K562 (cell line): ENCODE measurements at regions not wholly inside any gene's neighbourhood (a gene's known extent, or its start where the extent isn't known, plus 50 kb on each side); places are given as distances from the start of the nearest gene placed in this dataset.

Experiments
- ATAC-seq: fragments of 200-7000 bp; cut with Tn5 transposase; 3 replicates; pipeline ENCODE4 v1.9.1; 2020; ENCODE audit warnings: moderate library complexity
- BruUV-seq: library from RNA; stranded (reverse); fragments of 400-500 nt; replicated peaks from 2 replicates; lab custom pipeline; 2021; lab: Mats Ljungman, UMichigan
- CTCF ChIA-PET: fragments of 300-600 bp; formaldehyde crosslinking; extraction: SDS; loops from one replicate; lab custom pipeline; 2021; ENCODE audit warnings: low intra/inter-chr PET ratio; lab: Yijun Ruan, JAX
- POLR2A ChIA-PET: fragments of 300-600, 350-650 bp; sonication (Branson Sonifier 250); formaldehyde crosslinking; extraction: SDS; loops from one replicate; lab custom pipeline; 2021; ENCODE audit warnings: antibody characterized with exemption, inconsistent platforms; lab: Yijun Ruan, JAX
- DNase-seq, 4 experiments: peaks; one replicate each; pipeline versions ENCODE4 v3.0.0 to v3.0.0-alpha.2; 2011 to 2018; ENCODE audit warnings: low spot score in 3 of 4, mixed read lengths in 3 of 4; ENCODE audit errors: extremely low read depth in 1 of 4
- FAIRE-seq: peaks from 2 replicates; lab custom pipeline; 2011; peaks lifted over from hg19 to GRCh38; lab: Jason Lieb, UNC
- H2AFZ ChIP-seq: 2 replicates; pipeline ENCODE4 v1.6.0; 2011; ENCODE audit warnings: low read depth, low read length, control low read depth, inconsistent platforms
- H3K27ac ChIP-seq: fragments of 200-600 bp; 3 replicates; pipeline ENCODE4 v1.8.0; 2011; ENCODE audit warnings: low read depth, mild to moderate bottlenecking, control low read depth, inconsistent platforms, low read length, moderate library complexity, mixed read lengths; ENCODE audit errors: extremely low read depth
- H3K27me3 ChIP-seq, 2 experiments: fragments of 300-600 bp in 1 of 2; 2 replicates in 1 of 2; 3 replicates in 1 of 2; pipeline versions ENCODE4 v1.6.0 to v1.8.0; 2011; ENCODE audit warnings: inconsistent platforms in 2 of 2, low read length in 2 of 2, mild to moderate bottlenecking in 1 of 2, mixed read lengths in 1 of 2, moderate library complexity in 1 of 2; ENCODE audit not compliant: control insufficient read depth in 2 of 2, insufficient read depth in 2 of 2
- H3K36me3 ChIP-seq: fragments of 300-600 bp; 3 replicates; pipeline ENCODE4 v1.8.0; 2011; ENCODE audit warnings: mild to moderate bottlenecking, low read length, inconsistent platforms; ENCODE audit not compliant: control insufficient read depth, insufficient read depth
- H3K4me1 ChIP-seq, 2 experiments: fragments of 200-600 bp in 1 of 2; replicated peaks in 1 of 2; 2 replicates in 1 of 2; 3 replicates in 1 of 2; pipeline versions ENCODE4 v1.5.1 to v1.8.0; 2011; ENCODE audit warnings: inconsistent platforms in 2 of 2, low read length in 2 of 2, mild to moderate bottlenecking in 1 of 2, mixed read lengths in 1 of 2, moderate library complexity in 1 of 2; ENCODE audit not compliant: control insufficient read depth in 2 of 2, insufficient read depth in 2 of 2
- H3K4me2 ChIP-seq: 2 replicates; pipeline ENCODE4 v1.6.1; 2011; ENCODE audit warnings: low read length, control low read depth, inconsistent platforms, mixed read lengths; ENCODE audit not compliant: insufficient read depth
- H3K4me3 ChIP-seq: fragments of 200-600 bp; sonication (generic), shearing (Covaris generic); 2 replicates; pipeline ENCODE4 v1.5.1; 2016; ENCODE audit warnings: control low read depth, inconsistent platforms
- H3K79me2 ChIP-seq: fragments of 200-600 bp; 3 replicates; pipeline ENCODE4 v1.8.0; 2011; ENCODE audit warnings: low read length, inconsistent platforms; ENCODE audit not compliant: control insufficient read depth, insufficient read depth
- H3K9ac ChIP-seq, 2 experiments: 2 replicates each; pipeline versions ENCODE4 v1.6.0 to v1.6.1; 2011; ENCODE audit warnings: low read depth in 2 of 2, low read length in 2 of 2, control low read depth in 1 of 2, inconsistent platforms in 1 of 2, mild to moderate bottlenecking in 1 of 2, mixed read lengths in 1 of 2; ENCODE audit not compliant: insufficient read depth in 1 of 2
- H3K9me1 ChIP-seq: one replicate; pipeline ENCODE4 v1.6.0; 2011; ENCODE audit warnings: inconsistent platforms, mild to moderate bottlenecking, low read length, moderate library complexity; ENCODE audit not compliant: control insufficient read depth, insufficient read depth
- H3K9me3 ChIP-seq: replicated peaks from 2 replicates; pipeline ENCODE4 v1.5.1; 2011; ENCODE audit warnings: low read depth, low read length, inconsistent platforms; ENCODE audit not compliant: control insufficient read depth, insufficient read depth
- H4K20me1 ChIP-seq: replicated peaks from 2 replicates; pipeline ENCODE4 v1.6.1; 2011; ENCODE audit warnings: low read length, inconsistent platforms, mixed read lengths; ENCODE audit not compliant: control insufficient read depth, insufficient read depth
- ATF7 ChIP-seq: fragments of 450-650 bp; IDR thresholded peaks from 2 replicates; pipeline ENCODE4 v1.7.1; 2014; ENCODE audit warnings: mild to moderate bottlenecking, moderate library complexity
- ELF1 ChIP-seq: fragments of 200-800 bp; sonication (Bioruptor generic); IDR thresholded peaks from 2 replicates; pipeline ENCODE4 v1.6.1; 2016; ENCODE audit warnings: missing genetic modification characterization, missing compliant biosample characterization
- EP300 ChIP-seq: IDR thresholded peaks from 2 replicates; pipeline ENCODE4 v1.6.1; 2012; ENCODE audit warnings: low read length, improper control_type of control experiment
- GABPA ChIP-seq: fragments of 200-800 bp; sonication (Bioruptor generic); conservative IDR thresholded peaks from 2 replicates; pipeline ENCODE4 v1.6.1; 2016; ENCODE audit warnings: low read depth, missing genetic modification characterization, missing compliant biosample characterization
- MBD2 ChIP-seq: sonication (generic); IDR thresholded peaks from 2 replicates; pipeline ENCODE4 v1.6.1; 2016; ENCODE audit warnings: low read depth, borderline replicate concordance
- PCBP2 ChIP-seq: fragments of 200-400 bp; formaldehyde crosslinking; IDR thresholded peaks from 2 replicates; pipeline ENCODE4 v1.6.1; 2018; ENCODE audit warnings: low read length, low read depth, mild to moderate bottlenecking, moderate library complexity; ENCODE audit not compliant: poor library complexity, severe bottlenecking
- ZNF347 ChIP-seq: fragments of 450-650 bp; formaldehyde crosslinking; IDR thresholded peaks from 2 replicates; pipeline ENCODE4 v1.4.0; 2020; ENCODE audit warnings: low read depth, mild to moderate bottlenecking, moderate library complexity
- WGBS: fragments of 100-300 bp; shearing (Covaris generic); methylation state at CpG from one replicate; pipeline ENCODE4 v1.1.6; 2016; ENCODE audit warnings: low coverage, mixed read lengths; ENCODE audit not compliant: insufficient coverage; ENCODE audit errors: missing lambda C conversion rate; 5-methylcytosine and 5-hydroxymethylcytosine counted together
- in situ Hi-C: fragments of 300-500 bp; cut with MboI; formaldehyde crosslinking; loops from 4 replicates; pipeline ENCODE4 v1.15.0; 2018; ENCODE audit warnings: inconsistent platforms, mixed read lengths
- intact Hi-C: fragments of 100-400 bp; cut with micrococcal nuclease; formaldehyde crosslinking; loops from 2 replicates; pipeline ENCODE4 v1.14.2; 2022
- TF ChIP-seq, protein P1 (sequence below): fragments of 450-650 bp; IDR thresholded peaks from 2 replicates; pipeline ENCODE4 v1.6.1; 2014; ENCODE audit warnings: low read depth, mild to moderate bottlenecking, moderate library complexity, borderline replicate concordance

DNA sequence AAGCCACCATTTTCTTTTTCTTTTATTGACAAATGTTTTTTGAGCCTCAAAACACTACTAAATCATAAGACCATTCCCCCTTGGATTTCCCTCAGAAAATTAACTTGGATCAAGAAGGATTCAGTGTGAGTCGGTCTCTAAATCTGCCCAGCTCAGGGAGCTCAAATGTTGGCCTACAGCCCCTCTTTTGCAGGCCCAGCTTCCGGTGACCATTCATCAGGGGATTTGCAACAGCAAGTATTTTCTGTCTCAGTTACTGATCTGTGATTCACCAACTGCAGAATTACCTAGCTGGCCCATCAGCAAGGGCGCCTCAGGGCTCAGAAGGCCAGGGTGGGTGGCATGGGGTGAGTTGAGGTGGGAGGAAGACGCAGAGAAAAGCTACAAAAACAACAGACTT, 318.1 kb downstream of the CDC5L start:
- TF ChIP-seq PCBP2 = no peak
- no peak for TF ChIP-seq EP300
- TF ChIP-seq, protein P1, sequence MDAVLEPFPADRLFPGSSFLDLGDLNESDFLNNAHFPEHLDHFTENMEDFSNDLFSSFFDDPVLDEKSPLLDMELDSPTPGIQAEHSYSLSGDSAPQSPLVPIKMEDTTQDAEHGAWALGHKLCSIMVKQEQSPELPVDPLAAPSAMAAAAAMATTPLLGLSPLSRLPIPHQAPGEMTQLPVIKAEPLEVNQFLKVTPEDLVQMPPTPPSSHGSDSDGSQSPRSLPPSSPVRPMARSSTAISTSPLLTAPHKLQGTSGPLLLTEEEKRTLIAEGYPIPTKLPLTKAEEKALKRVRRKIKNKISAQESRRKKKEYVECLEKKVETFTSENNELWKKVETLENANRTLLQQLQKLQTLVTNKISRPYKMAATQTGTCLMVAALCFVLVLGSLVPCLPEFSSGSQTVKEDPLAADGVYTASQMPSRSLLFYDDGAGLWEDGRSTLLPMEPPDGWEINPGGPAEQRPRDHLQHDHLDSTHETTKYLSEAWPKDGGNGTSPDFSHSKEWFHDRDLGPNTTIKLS = no peak
- TF ChIP-seq GABPA (tag) = no peak
- TF ChIP-seq MBD2 = no peak
- TF ChIP-seq ZNF347 (CRISPR knock-in tag) = no peak
- TF ChIP-seq ELF1 (tag) = no peak
- TF ChIP-seq ATF7 = no peak
- TF ChIP-seq, all 486 proteins: peak for 0
- BruUV-seq = no TSS peak
- CTCF ChIA-PET = interaction anchor here (0.6 kb wide), 1 partner anchor 230 kb away, joined by 3 read pairs; no protein-coding TSS in a partner anchor
- 0% methylated on average over 4 of the region's 4 CpGs for WGBS
- ATAC-seq (no peak), DNase-seq (no peak), FAIRE-seq (no peak)
- Histone ChIP-seq H3K9ac (no peak overlapping the region), H3K36me3 (no peaks in the 10 kb centered on the region), H3K4me1 (no peaks in the 10 kb centered on the region), H3K79me2 (no peaks in the 10 kb centered on the region), H3K4me3 (no peak overlapping the region), H3K27me3 (peaks cover 3 to 25% of the 10 kb centered on the region in 2 experiments; a peak in 3 of 5 replicates), H3K9me1 (no peaks in the 10 kb centered on the region), H3K4me2 (no peak overlapping the region), H4K20me1 (no peaks in the 10 kb centered on the region), H3K27ac (no peak overlapping the region), H2AFZ (no peak overlapping the region), H3K9me3 (no peaks in the 10 kb centered on the region)
- intact Hi-C loops = no loop called here
- in situ Hi-C loops = no loop called here
- POLR2A ChIA-PET = interaction anchor here (1.1 to 1.6 kb wide), 3 partner anchors 8 to 34 kb away, joined by 4 to 7 read pairs (median 4); no protein-coding TSS in a partner anchor
